ENCODE measurements at regions not wholly inside any gene's neighbourhood (a gene's known extent, or its start where the extent isn't known, plus 50 kb on each side); places are given as distances from the start of the nearest gene placed in this dataset.

DNA sequence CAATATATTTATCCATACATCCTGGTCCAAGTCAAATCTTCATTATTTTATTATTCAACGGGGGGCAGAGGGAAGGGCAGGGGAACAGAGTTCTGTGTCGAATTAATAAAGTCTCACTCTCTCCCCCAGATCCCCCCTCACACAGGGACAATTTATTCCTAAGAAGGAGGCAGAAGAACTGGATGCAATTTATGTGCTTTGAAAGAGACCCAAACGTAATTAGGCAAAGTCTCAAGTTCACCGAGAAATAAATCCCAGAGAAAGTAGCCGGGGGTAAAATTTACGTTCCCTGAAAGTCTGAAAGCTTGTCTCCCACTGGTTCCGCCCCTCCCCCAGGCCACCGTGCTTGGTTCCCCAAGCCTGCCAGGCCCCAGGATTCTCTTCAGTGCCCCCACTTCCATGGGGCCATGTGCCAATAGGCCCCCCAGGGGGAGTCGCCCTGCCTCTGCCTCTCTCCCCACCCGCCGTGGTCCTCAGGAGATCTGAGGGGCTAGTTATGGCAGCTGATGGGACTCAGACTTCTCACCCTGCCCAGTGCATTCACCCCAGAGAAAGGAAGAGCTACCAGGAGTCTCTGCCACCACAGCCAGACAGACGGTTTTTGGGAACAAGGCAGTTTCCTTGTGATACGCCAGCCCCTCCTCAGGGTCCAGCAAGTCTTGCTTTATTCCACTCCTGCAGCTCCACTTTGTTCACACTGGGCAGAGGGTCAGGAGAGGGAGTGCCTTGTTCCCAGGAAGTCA is 215.5 kb downstream of the CYP26B1 start:
- TF ChIP-seq, protein P1, sequence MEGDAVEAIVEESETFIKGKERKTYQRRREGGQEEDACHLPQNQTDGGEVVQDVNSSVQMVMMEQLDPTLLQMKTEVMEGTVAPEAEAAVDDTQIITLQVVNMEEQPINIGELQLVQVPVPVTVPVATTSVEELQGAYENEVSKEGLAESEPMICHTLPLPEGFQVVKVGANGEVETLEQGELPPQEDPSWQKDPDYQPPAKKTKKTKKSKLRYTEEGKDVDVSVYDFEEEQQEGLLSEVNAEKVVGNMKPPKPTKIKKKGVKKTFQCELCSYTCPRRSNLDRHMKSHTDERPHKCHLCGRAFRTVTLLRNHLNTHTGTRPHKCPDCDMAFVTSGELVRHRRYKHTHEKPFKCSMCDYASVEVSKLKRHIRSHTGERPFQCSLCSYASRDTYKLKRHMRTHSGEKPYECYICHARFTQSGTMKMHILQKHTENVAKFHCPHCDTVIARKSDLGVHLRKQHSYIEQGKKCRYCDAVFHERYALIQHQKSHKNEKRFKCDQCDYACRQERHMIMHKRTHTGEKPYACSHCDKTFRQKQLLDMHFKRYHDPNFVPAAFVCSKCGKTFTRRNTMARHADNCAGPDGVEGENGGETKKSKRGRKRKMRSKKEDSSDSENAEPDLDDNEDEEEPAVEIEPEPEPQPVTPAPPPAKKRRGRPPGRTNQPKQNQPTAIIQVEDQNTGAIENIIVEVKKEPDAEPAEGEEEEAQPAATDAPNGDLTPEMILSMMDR (conservative IDR thresholded peaks at IDR 0.05) = no peak
- TF ChIP-seq EZH2 (IDR thresholded peaks at IDR 0.05; ENCODE audit: low read depth) = no peak

Measured in PC-9 (cell line).